ENCODE measurements at regions not wholly inside any gene's neighbourhood (a gene's known extent, or its start where the extent isn't known, plus 50 kb on each side); places are given as distances from the start of the nearest gene placed in this dataset.
A peak's percentile ranks its signal among the peaks of the same experiment; 100 is the strongest.

DNA sequence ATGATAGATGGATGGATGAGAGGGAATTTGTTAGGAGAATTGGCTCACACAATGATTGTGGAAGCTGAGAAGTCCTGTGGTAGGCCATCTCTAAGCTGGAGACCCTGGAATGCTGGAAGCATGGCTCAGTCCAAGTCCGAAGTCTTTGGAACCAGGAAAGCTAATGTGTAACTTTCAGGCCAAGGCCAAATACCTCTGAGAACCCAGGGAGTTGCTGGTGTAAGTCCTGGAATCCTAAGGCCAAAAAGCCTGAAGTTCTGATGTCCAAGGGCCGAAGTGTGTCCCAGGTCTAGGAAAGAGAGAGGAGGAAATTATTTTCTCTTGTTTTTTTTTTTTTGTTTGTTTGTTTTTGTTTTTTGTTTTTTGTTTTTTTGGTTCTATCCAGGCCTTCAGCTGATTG, 492.2 kb upstream of the GCFC2 start:
- no peak for DNase-seq (ENCODE audit: low read depth in 2 of 2)
- TF ChIP-seq, protein P1, sequence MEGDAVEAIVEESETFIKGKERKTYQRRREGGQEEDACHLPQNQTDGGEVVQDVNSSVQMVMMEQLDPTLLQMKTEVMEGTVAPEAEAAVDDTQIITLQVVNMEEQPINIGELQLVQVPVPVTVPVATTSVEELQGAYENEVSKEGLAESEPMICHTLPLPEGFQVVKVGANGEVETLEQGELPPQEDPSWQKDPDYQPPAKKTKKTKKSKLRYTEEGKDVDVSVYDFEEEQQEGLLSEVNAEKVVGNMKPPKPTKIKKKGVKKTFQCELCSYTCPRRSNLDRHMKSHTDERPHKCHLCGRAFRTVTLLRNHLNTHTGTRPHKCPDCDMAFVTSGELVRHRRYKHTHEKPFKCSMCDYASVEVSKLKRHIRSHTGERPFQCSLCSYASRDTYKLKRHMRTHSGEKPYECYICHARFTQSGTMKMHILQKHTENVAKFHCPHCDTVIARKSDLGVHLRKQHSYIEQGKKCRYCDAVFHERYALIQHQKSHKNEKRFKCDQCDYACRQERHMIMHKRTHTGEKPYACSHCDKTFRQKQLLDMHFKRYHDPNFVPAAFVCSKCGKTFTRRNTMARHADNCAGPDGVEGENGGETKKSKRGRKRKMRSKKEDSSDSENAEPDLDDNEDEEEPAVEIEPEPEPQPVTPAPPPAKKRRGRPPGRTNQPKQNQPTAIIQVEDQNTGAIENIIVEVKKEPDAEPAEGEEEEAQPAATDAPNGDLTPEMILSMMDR (IDR thresholded peaks at IDR 0.05; ENCODE audit: low read depth, low read length), result no peak
- H3K4me3 ChIP-seq (replicated peaks in 1 of 2; ENCODE audit: low read depth in 2 of 2, low read length in 2 of 2), result no peak overlapping the region

DNA sequence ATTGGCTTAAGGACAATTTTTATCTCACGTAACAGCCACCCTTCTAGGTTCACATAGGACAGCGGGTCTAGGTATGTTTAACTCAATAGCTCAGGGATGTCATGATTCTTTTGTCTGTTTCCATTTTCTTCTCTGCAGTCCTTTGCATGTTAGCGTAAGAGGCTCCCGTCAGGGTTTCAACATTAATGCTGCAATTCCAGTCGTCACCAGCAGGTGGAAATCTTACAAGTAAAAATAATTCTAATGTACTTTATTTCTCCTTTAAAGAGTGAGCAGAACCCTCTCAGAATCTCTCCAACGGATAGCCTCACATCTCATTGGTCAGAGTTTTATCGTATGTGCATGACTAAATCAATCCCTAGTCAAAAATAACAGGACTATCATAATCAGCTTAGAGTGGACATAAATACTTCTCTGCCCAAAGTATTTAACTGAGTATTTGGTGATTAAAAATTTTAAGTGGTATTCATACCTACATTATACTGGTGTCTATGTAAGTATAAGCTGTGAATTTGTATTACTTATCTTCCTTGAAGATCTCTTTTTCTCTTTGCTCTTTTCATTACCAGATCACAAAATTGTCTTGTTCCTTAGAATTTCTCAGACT, 487.2 kb upstream of the GCFC2 start:
- H3K4me3 ChIP-seq (replicated peaks in 1 of 2; ENCODE audit: low read depth in 2 of 2, low read length in 2 of 2), result no peak overlapping the region
- TF ChIP-seq, protein P1 (IDR thresholded peaks at IDR 0.05; ENCODE audit: low read depth, low read length), result peak; percentile 65
- DNase-seq (ENCODE audit: low read depth in 2 of 2), result peak; percentile 76 to 83

DNA sequence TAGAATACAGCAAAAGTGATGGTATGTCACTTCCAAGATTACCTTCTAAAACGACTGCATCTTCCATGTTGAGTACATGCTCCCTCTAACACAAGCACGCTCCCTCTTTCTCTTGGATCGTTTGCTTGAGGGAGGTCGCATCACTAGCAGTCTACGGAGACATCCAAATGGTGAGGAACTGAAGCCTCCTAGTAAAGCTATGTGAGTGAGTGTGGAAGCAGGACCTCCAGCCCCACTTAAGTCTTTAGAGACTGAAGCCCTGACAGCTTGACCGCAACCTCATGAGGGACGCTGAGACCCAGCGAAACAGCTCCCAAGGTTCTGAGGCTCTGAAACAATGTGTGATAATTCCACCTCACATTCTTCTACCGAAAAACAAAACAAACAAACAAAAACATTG, 486.7 kb upstream of the GCFC2 start:
- no peak for DNase-seq (ENCODE audit: low read depth in 2 of 2)
- no peak overlapping the region for H3K4me3 ChIP-seq (replicated peaks in 1 of 2; ENCODE audit: low read depth in 2 of 2, low read length in 2 of 2)
- TF ChIP-seq, protein P1 (IDR thresholded peaks at IDR 0.05; ENCODE audit: low read depth, low read length), result no peak

- TF ChIP-seq, protein P1 (IDR thresholded peaks at IDR 0.05; ENCODE audit: low read depth, low read length), result no peak
- no peak overlapping the region for H3K4me3 ChIP-seq (replicated peaks in 1 of 2; ENCODE audit: low read depth in 2 of 2, low read length in 2 of 2)
Measured at GRCh38 chr2:76194031-76194775, 483.5 kb upstream of the GCFC2 start.

DNA sequence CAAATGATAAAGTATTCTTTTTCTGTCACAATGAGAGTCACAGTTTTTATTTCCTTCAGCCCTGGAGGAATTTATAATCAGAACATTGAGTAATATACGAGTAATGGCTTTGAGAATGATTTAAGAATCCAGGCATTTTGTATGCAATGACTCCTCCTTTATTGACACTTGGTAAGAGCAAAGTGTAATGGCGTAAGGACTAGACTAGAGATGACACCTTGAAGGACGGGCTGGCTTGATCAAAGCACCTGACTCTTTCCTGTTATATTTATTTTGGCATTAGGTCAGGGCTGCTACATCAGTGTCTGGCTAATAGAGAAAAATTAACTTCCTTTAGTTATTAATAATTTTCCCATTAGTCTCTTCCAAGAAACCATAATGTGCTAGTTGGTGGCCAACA, 482.4 kb upstream of the GCFC2 start:
- no peak for DNase-seq (ENCODE audit: low read depth in 2 of 2)
- no peak overlapping the region for H3K4me3 ChIP-seq (replicated peaks in 1 of 2; ENCODE audit: low read depth in 2 of 2, low read length in 2 of 2)
- TF ChIP-seq, protein P1 (IDR thresholded peaks at IDR 0.05; ENCODE audit: low read depth, low read length), result no peak

More at GRCh38 chr2:76194031-76194775, 483.5 kb upstream of the GCFC2 start:
- no peak for DNase-seq (ENCODE audit: low read depth in 2 of 2)

GRCh38 chr2:76188334-76189008, 477.8 kb upstream of the GCFC2 start:
- TF ChIP-seq, protein P1 (IDR thresholded peaks at IDR 0.05; ENCODE audit: low read depth, low read length), result no peak
- DNase-seq (ENCODE audit: low read depth in 2 of 2), result no peak
- no peak overlapping the region for H3K4me3 ChIP-seq (replicated peaks in 1 of 2; ENCODE audit: low read depth in 2 of 2, low read length in 2 of 2)

Measured in cardiac fibroblast (primary cell).